ENCODE measurements at regions not wholly inside any gene's neighbourhood (a gene's known extent, or its start where the extent isn't known, plus 50 kb on each side); places are given as distances from the start of the nearest gene placed in this dataset.

DNA sequence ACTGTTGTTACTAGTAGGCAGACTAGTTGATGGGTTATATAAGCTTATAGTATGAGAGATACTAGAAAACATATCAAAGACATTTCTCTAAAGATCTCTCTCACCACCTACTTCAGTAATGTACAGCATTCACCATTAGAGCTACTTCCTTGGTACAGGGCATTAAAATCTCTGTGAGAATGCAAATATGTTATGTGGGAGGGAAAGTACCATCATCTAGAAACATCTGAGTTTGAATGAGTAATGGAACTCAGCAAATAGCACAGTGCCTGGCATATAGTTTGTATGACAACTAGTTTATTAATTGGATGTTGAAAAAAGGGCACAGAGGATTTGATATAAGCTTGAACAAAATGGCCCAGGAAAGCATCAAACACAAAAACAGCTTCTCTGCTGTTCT is 211.1 kb downstream of the GLUD2 start:
- no peaks in the 10 kb centered on the region for H3K4me1 Mint-ChIP-seq (ENCODE audit: low read depth)
- H3K36me3 Mint-ChIP-seq (ENCODE audit: low read depth), result no peaks in the 10 kb centered on the region
- H3K27ac Mint-ChIP-seq (ENCODE audit: unreplicated experiment), result no peak overlapping the region
- H3K9me3 Mint-ChIP-seq (ENCODE audit: low read depth), result peaks cover 5% of the 10 kb centered on the region
- no peak overlapping the region for H3K4me3 Mint-ChIP-seq (ENCODE audit: unreplicated experiment)
- no peak for DNase-seq (ENCODE audit: low spot score)
- TF ChIP-seq, protein P1, sequence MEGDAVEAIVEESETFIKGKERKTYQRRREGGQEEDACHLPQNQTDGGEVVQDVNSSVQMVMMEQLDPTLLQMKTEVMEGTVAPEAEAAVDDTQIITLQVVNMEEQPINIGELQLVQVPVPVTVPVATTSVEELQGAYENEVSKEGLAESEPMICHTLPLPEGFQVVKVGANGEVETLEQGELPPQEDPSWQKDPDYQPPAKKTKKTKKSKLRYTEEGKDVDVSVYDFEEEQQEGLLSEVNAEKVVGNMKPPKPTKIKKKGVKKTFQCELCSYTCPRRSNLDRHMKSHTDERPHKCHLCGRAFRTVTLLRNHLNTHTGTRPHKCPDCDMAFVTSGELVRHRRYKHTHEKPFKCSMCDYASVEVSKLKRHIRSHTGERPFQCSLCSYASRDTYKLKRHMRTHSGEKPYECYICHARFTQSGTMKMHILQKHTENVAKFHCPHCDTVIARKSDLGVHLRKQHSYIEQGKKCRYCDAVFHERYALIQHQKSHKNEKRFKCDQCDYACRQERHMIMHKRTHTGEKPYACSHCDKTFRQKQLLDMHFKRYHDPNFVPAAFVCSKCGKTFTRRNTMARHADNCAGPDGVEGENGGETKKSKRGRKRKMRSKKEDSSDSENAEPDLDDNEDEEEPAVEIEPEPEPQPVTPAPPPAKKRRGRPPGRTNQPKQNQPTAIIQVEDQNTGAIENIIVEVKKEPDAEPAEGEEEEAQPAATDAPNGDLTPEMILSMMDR (IDR thresholded peaks at IDR 0.05), result no peak
- H3K27me3 Mint-ChIP-seq (ENCODE audit: low read depth), result no peaks in the 10 kb centered on the region

DNA sequence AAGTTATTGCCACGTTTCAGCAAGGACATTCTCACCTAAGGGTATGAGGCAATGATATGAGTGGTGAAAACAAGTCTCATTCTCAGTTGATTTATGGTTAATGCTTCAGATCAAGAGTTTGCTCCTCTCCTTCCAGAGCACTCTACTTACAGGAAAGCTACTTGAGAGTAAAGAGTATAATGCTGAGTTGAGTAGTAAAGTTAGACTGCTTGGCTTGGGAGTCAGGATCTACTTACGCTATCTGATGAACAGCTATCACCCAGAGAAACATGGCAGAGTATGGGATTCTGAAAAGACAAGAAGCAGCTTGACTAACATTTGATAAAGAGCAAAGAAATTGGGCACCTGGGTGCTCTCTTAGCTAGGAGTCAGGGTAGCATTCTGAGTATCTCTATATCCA is 211.8 kb downstream of the GLUD2 start:
- no peak for DNase-seq (ENCODE audit: low spot score)
- TF ChIP-seq, protein P1 (IDR thresholded peaks at IDR 0.05), result no peak
- no peaks in the 10 kb centered on the region for H3K27me3 Mint-ChIP-seq (ENCODE audit: low read depth)
- H3K27ac Mint-ChIP-seq (ENCODE audit: unreplicated experiment), result no peak overlapping the region
- H3K9me3 Mint-ChIP-seq (ENCODE audit: low read depth), result peaks cover 5% of the 10 kb centered on the region
- H3K36me3 Mint-ChIP-seq (ENCODE audit: low read depth), result no peaks in the 10 kb centered on the region
- no peak overlapping the region for H3K4me3 Mint-ChIP-seq (ENCODE audit: unreplicated experiment)
- no peaks in the 10 kb centered on the region for H3K4me1 Mint-ChIP-seq (ENCODE audit: low read depth)

DNA sequence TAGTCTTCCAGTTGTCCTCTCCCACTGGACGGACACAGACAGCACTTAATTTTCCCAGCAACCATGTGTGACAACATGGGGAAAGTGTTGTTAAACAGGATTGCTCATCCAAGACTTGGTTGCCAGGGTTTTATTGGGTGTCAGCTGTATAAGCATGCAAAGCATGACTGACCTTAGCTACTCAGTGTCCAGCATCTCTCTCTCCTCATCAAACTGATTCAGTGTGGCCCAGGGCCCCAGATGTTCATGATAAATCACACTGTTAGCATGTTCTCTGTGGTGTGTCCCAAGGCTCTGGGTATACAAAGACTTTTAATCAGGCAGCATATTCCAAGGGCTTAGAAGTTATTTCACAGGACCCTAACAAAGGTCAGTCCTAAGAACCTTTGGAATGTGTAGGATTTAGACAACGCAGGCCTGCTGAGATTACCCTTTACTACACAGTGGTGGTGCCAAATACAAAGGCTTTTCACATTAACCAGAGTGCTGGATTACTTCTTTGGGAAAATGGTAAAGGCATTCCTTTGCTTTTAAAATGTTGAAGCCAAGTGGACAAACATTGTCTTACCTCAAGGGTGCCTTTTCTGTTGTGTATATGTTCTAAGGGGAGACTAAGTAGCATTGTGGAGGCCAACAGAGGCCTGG is 213.3 kb downstream of the GLUD2 start:
- H3K27me3 Mint-ChIP-seq (ENCODE audit: low read depth), result no peaks in the 10 kb centered on the region
- no peaks in the 10 kb centered on the region for H3K36me3 Mint-ChIP-seq (ENCODE audit: low read depth)
- peaks cover 5% of the 10 kb centered on the region for H3K9me3 Mint-ChIP-seq (ENCODE audit: low read depth)
- H3K27ac Mint-ChIP-seq (ENCODE audit: unreplicated experiment), result no peak overlapping the region
- H3K4me3 Mint-ChIP-seq (ENCODE audit: unreplicated experiment), result no peak overlapping the region
- TF ChIP-seq, protein P1 (IDR thresholded peaks at IDR 0.05), result no peak
- H3K4me1 Mint-ChIP-seq (ENCODE audit: low read depth), result no peaks in the 10 kb centered on the region
- DNase-seq (ENCODE audit: low spot score), result no peak

DNA sequence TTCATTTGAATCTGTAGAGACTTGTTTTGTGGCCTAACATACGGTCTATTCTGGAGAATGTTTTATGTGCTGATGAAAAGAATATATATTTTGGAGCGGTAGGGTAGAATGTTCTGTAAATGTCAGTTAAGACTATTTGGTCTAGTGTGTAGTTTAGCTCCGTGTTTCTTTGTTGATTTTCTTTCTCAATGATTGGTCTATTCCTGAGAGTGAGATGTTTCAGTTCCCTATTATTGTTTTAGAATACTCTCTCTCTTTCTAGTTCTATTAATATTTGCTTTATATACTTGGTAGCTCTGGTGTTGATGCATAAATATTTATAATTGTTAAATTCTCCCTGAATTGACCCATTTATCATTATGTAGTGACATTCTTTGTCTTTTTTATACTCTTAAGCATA is 236.5 kb downstream of the GLUD2 start:
- Mint-ChIP-seq H3K4me3 (ENCODE audit: unreplicated experiment) (no peak overlapping the region), H3K27me3 (ENCODE audit: low read depth) (peaks cover 2% of the 10 kb centered on the region), H3K36me3 (ENCODE audit: low read depth) (no peaks in the 10 kb centered on the region), H3K27ac (ENCODE audit: unreplicated experiment) (no peak overlapping the region), H3K4me1 (ENCODE audit: low read depth) (no peaks in the 10 kb centered on the region), H3K9me3 (ENCODE audit: low read depth) (peaks cover 32% of the 10 kb centered on the region)
- no peak for DNase-seq (ENCODE audit: low spot score)
- TF ChIP-seq, protein P1 (IDR thresholded peaks at IDR 0.05), result no peak

DNA sequence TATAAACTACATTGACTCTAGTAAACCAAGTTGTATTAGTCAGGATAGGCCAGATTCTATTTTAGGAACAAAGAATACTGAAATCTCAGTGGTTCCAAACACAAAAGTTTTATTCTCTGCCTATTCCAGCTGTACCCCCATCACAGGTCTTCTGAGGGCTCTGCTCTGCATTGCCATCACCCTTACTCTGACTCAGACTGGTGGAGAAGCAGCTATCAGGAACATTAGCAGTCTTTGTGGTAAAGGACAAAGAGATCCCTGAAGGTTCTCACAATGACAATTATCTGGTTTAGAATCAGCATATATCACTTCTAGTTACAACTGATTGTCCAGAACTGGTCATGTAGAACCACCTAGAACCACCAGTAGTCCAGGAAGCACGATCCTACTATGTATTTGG is 251.1 kb downstream of the GLUD2 start:
- H3K4me3 Mint-ChIP-seq (ENCODE audit: unreplicated experiment), result no peak overlapping the region
- no peaks in the 10 kb centered on the region for H3K27me3 Mint-ChIP-seq (ENCODE audit: low read depth)
- TF ChIP-seq, protein P1 (IDR thresholded peaks at IDR 0.05), result no peak
- no peaks in the 10 kb centered on the region for H3K36me3 Mint-ChIP-seq (ENCODE audit: low read depth)
- H3K4me1 Mint-ChIP-seq (ENCODE audit: low read depth), result no peaks in the 10 kb centered on the region
- H3K9me3 Mint-ChIP-seq (ENCODE audit: low read depth), result peaks cover 11% of the 10 kb centered on the region
- no peak overlapping the region for H3K27ac Mint-ChIP-seq (ENCODE audit: unreplicated experiment)
- no peak for DNase-seq (ENCODE audit: low spot score)
